Skeletal muscle satellite cell (primary cell): ENCODE measurements at regions not wholly inside any gene's neighbourhood (a gene's known extent, or its start where the extent isn't known, plus 50 kb on each side); places are given as distances from the start of the nearest gene placed in this dataset.
"Not testable (repeated sequence)": the region's sequence is repeated elsewhere in the genome, so short reads cannot be mapped to it uniquely, and the experiment has no call there.

ENCODE experiments used
- H3K27me3 ChIP-seq: 2 replicates; pipeline ENCODE4 v1.7.0; 2013; ENCODE audit warnings: low read length; ENCODE audit not compliant: control insufficient read depth, insufficient read depth
- H3K36me3 ChIP-seq: 2 replicates; pipeline ENCODE4 v1.7.0; 2013; ENCODE audit warnings: mild to moderate bottlenecking, control low read depth, low read length; ENCODE audit not compliant: insufficient read depth
- H3K4me1 ChIP-seq: 2 replicates; pipeline ENCODE4 v1.7.0; 2013; ENCODE audit warnings: low read length; ENCODE audit not compliant: control insufficient read depth, insufficient read depth
- H3K4me2 ChIP-seq: 2 replicates; pipeline ENCODE4 v1.7.0; 2013; ENCODE audit warnings: mild to moderate bottlenecking, low read length
- H3K4me3 ChIP-seq: 2 replicates; pipeline ENCODE4 v1.7.0; 2013; ENCODE audit warnings: low read length
- H3K9ac ChIP-seq: 2 replicates; pipeline ENCODE4 v1.7.0; 2013; ENCODE audit warnings: mild to moderate bottlenecking, low read depth, low read length, moderate library complexity
- H3K9me3 ChIP-seq: replicated peaks from 2 replicates; pipeline ENCODE4 v1.7.0; 2013; ENCODE audit warnings: mild to moderate bottlenecking, control low read depth, low read length

- H3K9me3 ChIP-seq, result no peaks in the 10 kb centered on the region
- peaks cover 16% of the 10 kb centered on the region for H3K4me1 ChIP-seq
- H3K4me3 ChIP-seq, result no peak overlapping the region
- no peak overlapping the region for H3K9ac ChIP-seq
- H3K4me2 ChIP-seq, result peak overlapping the region; percentile 48
- no peaks in the 10 kb centered on the region for H3K36me3 ChIP-seq
- no peaks in the 10 kb centered on the region for H3K27me3 ChIP-seq
These were observed 160.1 kb upstream of the ZNF608 start for GRCh38 chr5:124906339-124907097.

GRCh38 chr5:124907098-124907644 is 160.7 kb upstream of the ZNF608 start:
- no peak overlapping the region for H3K4me3 ChIP-seq
- H3K27me3 ChIP-seq, result no peaks in the 10 kb centered on the region
- H3K4me2 ChIP-seq, result peak overlapping the region; percentile 48
- no peaks in the 10 kb centered on the region for H3K9me3 ChIP-seq
- peaks cover 16% of the 10 kb centered on the region for H3K4me1 ChIP-seq
- H3K9ac ChIP-seq, result no peak overlapping the region
- H3K36me3 ChIP-seq, result no peaks in the 10 kb centered on the region

GRCh38 chr5:124908581-124909451 is 162.4 kb upstream of the ZNF608 start:
- Histone ChIP-seq H3K27me3 (no peaks in the 10 kb centered on the region), H3K4me1 (peaks cover 16% of the 10 kb centered on the region), H3K9ac (no peak overlapping the region), H3K36me3 (no peaks in the 10 kb centered on the region), H3K4me3 (no peak overlapping the region), H3K9me3 (no peaks in the 10 kb centered on the region), H3K4me2 (no peak overlapping the region)

- Histone ChIP-seq H3K4me1 (peaks cover 16% of the 10 kb centered on the region), H3K9ac (no peak overlapping the region), H3K27me3 (no peaks in the 10 kb centered on the region), H3K9me3 (no peaks in the 10 kb centered on the region), H3K4me2 (no peak overlapping the region), H3K36me3 (no peaks in the 10 kb centered on the region), H3K4me3 (no peak overlapping the region)
These were observed 163.3 kb upstream of the ZNF608 start for GRCh38 chr5:124909734-124910133.

GRCh38 chr5:124910354-124911016 is 164.0 kb upstream of the ZNF608 start:
- Histone ChIP-seq H3K36me3 (no peaks in the 10 kb centered on the region), H3K27me3 (no peaks in the 10 kb centered on the region), H3K4me2 (no peak overlapping the region), H3K9ac (no peak overlapping the region), H3K4me3 (no peak overlapping the region), H3K9me3 (no peaks in the 10 kb centered on the region), H3K4me1 (peaks cover 16% of the 10 kb centered on the region)

- H3K4me1 ChIP-seq, result peaks cover 5% of the 10 kb centered on the region
- H3K4me3 ChIP-seq, result no peak overlapping the region
- H3K9me3 ChIP-seq, result no peaks in the 10 kb centered on the region
- no peaks in the 10 kb centered on the region for H3K27me3 ChIP-seq
- H3K9ac ChIP-seq, result no peak overlapping the region
- H3K4me2 ChIP-seq, result no peak overlapping the region
- H3K36me3 ChIP-seq, result no peaks in the 10 kb centered on the region
These were observed 166.3 kb upstream of the ZNF608 start for GRCh38 chr5:124912638-124913328.

GRCh38 chr5:124913329-124913653 is 166.9 kb upstream of the ZNF608 start:
- Histone ChIP-seq H3K27me3 (no peaks in the 10 kb centered on the region), H3K36me3 (no peaks in the 10 kb centered on the region), H3K4me1 (peaks cover 5% of the 10 kb centered on the region), H3K4me2 (no peak overlapping the region), H3K9ac (no peak overlapping the region), H3K4me3 (no peak overlapping the region), H3K9me3 (no peaks in the 10 kb centered on the region)

GRCh38 chr5:124916313-124916712 is 169.9 kb upstream of the ZNF608 start:
- H3K27me3 ChIP-seq, H3K9me3 ChIP-seq, H3K4me3 ChIP-seq, H3K9ac ChIP-seq, H3K4me2 ChIP-seq, H3K36me3 ChIP-seq, H3K4me1 ChIP-seq: not testable (repeated sequence)

GRCh38 chr5:124918618-124919017 is 172.2 kb upstream of the ZNF608 start:
- no peak overlapping the region for H3K9ac ChIP-seq
- H3K36me3 ChIP-seq, result no peaks in the 10 kb centered on the region
- no peaks in the 10 kb centered on the region for H3K9me3 ChIP-seq
- H3K27me3 ChIP-seq, result no peaks in the 10 kb centered on the region
- no peak overlapping the region for H3K4me3 ChIP-seq
- H3K4me2 ChIP-seq, result no peak overlapping the region
- no peaks in the 10 kb centered on the region for H3K4me1 ChIP-seq

- Histone ChIP-seq H3K4me3 (no peak overlapping the region), H3K9ac (no peak overlapping the region), H3K4me1 (no peaks in the 10 kb centered on the region), H3K36me3 (no peaks in the 10 kb centered on the region), H3K27me3 (no peaks in the 10 kb centered on the region), H3K4me2 (no peak overlapping the region), H3K9me3 (no peaks in the 10 kb centered on the region)
These were observed 172.6 kb upstream of the ZNF608 start for GRCh38 chr5:124919076-124919475.
